HG03354 (cell line): ENCODE measurements at regions not wholly inside any gene's neighbourhood (a gene's known extent, or its start where the extent isn't known, plus 50 kb on each side); places are given as distances from the start of the nearest gene placed in this dataset.
"Not testable (repeated sequence)": the region's sequence is repeated elsewhere in the genome, so short reads cannot be mapped to it uniquely, and the experiment has no call there.

Experiments used
- ATAC-seq: cut with Tn5 transposase; IDR thresholded peaks from one replicate; pipeline ENCODE4 v1.9.1; 2021; ENCODE audit warnings: mild to moderate bottlenecking; ENCODE audit not compliant: unreplicated experiment, poor library complexity, severe bottlenecking

DNA sequence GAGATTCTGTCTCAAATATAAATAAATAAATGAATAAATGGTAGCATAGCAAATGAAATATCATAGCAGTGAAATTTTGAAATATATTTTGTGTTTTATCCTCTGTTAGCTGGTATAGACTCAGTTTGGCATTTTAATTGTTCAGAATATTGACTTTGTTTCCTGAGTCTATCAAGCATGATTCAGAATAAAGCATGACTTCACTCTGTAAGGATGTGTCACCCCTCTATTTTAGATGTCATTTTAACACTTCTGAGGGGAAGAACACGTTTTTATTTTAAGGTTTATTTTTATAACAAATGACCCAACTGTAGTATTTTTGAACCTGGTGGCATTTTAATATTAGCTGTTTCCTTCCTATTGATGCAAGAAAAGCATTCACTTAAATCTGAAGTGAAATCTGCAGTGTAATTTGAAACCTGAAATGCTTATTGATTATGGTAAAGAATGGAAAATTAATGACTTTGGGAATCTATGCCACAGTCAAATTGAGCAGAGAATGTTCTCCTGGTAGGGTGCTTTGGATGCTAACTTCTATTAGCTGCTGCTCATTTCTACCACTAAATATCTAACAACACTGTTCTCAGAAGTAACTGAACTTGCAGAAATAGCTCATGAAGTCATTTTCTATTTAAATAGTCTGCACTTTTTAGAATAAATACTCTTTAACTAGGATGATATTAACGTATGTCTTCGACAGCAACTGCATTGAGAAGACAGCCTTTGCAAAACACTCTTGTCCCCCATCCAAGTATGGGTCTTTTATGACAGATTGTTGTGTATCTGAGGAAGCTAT, 114.2 kb downstream of the SOX4 start:
- ATAC-seq = no peak

DNA sequence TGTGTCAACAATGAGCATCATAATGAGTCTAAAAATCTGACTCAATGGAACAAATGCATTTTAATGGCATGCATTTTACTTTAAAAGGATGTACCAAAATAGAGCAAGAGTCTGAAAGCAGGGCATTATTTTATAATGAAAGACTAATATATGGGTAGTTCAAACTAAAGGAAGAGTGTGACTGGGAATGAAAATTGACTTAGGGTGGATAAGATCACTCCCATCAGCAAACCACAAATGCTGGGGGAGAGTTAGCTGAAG, 114.7 kb downstream of the SOX4 start:
- ATAC-seq = no peak

DNA sequence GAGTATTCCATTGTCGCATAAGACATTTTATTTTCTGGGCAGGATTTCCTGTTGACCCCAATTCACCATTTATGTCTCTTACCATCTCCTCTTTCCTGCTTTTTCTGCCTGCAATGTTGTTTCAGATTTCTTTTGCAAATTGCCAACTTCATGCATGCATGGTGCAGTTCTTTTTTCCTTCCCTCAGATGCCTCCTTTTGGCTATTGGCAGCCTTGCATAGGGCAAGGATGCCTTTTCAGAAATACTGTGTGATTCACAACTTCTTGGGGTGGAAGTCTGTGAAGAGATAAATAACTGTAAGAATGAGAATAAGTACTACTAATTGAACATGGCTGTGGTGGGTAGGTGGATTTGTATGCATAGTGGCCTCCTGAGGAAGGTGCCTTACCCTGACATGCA, 116.7 kb downstream of the SOX4 start:
- no peak for ATAC-seq

DNA sequence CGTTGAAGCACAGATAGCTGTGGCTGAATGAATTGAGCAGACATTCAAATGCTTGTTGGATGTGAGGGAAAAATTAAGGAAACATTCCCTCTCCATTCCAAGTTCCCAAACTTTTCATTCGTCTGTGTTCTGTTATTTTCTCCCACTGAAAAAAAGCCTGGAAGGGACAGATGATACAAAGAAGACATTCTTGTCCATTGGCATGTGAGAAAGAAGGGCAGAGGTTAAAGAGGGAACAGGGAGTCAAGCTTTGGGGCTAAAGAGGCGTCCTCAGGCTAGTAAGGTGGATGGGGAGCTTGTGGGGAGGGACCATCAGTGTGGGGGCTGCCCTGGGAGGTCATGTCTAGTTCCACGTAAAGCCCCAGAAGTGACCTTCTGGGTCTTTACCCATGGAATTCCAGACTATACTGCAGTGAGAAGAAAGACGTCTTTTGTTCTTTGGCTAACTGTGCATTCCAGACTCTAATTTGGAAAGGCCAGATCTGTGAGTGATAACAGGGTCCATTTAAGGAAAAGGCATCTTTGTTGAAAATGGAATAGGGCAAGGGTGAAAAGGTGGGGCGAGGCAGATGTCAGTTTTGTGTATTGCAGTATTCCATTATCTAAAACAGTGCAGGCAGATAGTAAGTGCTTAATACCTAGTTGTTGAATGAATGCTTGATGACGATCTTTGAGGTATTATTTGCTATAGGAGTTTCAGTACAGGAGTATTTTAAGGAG, 117.5 kb downstream of the SOX4 start:
- ATAC-seq = no peak

DNA sequence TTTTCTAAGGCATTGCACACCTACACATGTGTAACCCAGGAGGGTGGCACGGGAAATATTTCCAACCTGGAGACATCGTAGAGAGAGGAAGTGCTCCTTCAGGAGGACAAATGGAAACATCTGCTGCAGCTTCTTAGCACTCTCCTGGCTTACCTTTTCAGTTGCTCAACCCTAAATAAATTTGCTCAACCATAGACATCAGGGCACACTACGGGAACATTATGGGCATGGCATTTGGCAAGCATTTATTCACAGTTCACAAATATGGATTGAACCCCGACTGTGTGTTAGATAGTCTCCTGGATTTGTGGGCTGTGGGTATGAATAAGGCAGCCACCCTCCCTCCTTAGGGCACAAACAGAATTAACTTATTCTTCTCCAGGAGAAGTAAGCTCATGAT, 118.7 kb downstream of the SOX4 start:
- ATAC-seq = no peak

DNA sequence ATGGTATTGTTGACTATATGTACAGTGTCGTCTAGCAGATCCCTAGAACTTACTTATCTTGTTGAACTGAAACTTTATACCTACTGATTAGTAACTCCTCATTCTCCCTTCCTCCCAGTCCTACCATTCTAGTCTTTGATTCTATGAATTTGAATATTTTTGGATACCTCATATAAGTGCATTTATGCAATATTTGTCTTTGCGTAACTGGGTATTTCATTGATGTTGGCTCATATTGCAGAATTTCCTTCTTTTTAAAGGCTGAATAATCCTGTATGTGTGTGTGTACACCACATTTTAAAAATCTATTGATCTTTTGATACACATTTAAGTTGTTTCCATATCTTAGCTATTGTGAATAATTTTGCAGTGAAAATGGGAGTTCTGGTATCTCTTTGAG, 119.9 kb downstream of the SOX4 start:
- no peak for ATAC-seq

DNA sequence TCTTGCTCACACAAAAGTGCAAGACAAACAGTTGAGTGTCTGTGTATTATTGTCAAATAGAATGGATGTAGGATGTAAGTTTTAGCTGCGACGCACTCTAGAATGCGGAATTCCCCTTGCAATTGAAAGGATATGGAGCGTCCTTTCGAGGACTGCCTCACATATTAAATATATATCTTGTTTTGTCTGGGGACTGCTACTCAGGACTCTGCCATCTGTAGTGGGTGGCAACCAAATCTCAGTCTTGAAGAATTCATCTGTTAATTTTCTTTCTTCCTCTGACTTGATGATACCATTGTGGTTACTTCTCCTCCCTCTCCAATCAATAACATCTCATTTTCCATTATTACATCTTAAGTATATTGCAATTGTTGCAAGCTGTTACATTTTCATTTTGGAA, 121.6 kb downstream of the SOX4 start:
- ATAC-seq = no peak

DNA sequence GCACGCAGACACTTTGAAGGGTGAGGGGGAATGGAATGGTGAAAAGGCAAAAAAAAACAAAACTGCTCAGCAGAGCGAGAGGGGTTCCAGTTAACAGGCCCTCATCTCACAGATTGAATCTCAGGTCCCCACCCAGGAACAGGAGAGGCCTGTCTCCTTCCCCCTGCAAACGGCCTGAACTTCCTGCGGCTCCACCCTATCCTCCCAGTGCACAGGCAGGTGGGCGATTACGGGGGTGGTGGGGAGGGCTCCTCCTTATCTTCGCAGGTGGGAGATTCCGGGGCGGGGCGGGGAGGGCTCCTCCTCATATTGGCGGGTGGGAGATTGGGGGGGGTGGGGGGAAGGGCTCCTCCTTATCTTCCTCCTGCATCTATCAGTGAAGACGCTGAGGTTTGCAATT, 129.0 kb downstream of the SOX4 start:
- no peak for ATAC-seq

DNA sequence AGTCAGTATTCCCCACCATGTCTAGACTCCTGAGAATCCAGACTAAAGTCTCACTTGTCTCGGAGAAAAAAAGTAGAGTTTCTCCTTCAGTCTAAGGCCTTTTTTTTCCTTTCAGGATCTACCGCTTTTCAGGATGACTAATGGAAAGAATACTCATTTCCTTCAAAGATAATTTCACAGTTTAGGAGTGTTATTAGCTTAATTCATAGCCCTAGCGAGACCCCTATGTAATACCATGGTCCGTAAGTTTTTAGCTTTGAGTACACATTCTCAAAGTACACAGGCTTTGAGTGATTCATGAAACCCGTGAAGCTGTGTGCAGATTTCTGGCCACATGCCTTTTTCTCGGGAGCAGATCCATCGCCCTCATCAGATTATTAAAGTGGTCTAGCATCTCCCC, 133.1 kb downstream of the SOX4 start:
- ATAC-seq = no peak

DNA sequence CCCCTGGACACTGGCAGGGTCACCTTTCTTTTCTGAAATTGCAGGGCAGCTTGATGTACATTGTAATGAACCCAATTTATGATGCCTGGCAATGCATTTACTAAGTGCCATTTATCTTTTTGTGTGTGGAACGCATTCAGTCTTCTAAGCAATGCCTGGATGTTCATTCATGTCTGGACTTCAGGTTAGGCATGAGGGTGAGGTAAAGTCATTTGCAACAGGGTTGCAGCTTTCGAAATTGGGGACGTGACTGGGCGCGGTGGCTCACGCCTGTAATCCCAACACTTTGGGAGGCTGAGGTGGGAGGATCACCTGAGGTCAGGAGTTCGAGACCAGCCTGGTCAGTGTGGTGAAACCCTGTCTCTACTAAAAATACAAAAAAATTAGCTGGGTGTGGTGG, 134.6 kb downstream of the SOX4 start:
- ATAC-seq = no peak

DNA sequence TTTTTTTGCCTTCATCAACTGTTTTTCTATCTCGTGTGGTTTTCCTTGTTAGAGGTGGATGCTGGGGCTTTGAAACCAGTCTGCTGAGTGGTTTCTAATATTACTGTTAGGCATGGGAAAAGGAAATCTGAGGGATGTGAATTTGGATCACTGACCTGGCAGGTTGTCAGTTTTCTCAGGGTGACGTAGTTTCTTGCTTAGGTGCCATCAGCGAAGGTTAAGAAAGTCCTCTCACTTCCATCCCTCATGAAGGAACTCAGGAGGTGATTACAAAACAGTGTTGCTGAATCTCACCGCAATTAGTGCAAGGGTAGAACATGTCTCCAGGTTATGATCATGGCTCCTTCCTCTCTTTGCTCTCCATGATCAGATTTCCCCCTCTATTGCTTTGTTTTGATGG, 135.9 kb downstream of the SOX4 start:
- no peak for ATAC-seq

DNA sequence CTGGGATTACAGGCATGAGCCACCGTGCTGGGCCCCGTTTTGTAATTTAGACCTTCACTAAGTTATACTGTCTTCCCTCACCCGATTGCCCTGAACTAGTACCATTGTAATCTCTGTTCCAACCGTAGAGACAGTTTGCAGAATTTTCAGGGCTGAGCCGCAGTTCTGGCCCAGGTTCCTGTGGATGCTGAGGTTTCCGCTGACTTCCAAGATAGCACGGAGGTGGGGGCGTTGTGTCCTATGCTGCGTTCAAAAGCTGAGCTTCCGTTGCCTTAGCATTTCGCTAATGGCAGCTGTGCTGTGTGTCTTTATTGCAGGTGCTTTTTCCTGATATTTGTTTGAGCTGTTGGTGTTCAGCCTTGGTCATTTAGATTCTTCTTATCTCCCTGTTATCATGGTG, 137.0 kb downstream of the SOX4 start:
- ATAC-seq = no peak

DNA sequence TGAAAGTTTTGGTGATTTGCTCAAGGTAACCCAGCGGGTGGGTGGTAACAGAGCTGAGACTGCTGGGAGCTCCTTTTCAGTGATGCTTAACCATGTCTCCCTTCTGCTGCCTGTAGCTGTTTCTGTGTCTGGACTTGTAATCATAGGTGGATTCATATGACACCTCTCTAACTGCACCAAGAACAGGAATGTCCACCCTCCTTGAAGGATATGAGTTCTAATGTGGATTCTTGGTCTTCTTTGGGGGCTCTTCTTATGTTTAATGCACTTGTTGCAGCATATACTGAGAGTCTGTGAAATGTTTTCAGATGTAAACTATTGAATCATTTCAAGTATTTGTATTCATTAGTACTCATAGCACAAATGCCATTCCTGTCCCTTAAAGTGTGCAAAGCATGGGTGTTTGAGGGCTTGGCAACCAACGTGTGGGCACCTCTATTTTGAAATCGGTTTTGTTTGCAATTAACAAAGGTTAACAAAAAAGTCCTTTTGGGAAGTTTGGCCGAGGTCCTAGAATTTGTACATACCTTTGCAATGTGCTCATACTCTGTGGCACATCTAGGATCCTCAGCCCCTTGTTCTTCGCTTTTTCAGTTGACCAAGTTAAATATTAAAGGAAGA, 138.0 kb downstream of the SOX4 start:
- no peak for ATAC-seq

DNA sequence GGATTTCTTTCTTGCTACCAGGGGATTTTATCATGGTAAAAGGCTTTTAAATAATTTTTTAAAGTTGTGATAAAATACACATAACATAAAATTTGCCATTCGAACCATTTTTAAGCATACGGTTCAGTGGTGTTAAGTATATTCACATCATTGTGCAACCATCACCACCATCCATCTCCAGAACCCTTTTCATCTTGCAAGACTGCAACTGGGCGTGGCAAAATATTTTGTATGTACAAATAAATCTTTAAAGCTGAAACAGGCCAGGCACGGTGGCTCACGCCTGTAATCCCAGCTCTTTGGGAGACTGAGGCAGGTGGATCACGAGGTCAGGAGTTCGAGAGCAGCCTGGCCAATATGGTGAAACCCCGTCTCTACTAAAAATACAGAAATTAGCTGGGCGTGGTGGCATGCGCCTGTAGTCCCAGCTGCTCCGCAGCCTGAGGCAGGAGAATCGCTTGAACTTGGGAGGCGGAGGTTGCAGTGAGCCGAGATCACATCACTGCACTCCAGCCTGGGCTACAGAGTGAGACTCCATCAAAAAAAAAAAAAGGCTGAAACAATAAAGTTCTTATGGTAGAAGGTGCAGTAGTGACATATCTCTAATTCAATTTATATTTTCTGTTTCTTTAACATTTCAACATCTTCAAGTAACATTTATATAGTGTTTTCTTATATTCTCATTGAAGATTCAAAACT, 138.6 kb downstream of the SOX4 start:
- ATAC-seq = not testable (repeated sequence)

DNA sequence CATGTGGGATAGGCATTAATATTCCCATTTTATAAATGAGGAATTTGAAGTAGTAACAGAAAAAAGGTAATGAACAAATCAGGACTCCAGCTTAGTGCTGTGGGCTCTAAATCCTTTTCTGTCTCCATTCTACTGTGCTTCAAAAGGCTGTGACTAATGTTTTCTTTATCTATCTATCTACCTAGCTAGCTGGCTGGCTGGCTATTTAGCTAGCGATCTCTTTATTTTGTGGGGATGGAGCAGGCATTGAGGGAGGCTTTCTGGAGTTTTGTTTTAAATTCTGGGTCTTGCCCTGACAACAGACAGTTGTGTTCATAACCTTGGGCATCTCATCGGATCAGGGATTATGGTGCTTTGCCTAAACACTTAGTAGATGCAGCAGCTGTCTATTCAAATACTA, 139.2 kb downstream of the SOX4 start:
- no peak for ATAC-seq

DNA sequence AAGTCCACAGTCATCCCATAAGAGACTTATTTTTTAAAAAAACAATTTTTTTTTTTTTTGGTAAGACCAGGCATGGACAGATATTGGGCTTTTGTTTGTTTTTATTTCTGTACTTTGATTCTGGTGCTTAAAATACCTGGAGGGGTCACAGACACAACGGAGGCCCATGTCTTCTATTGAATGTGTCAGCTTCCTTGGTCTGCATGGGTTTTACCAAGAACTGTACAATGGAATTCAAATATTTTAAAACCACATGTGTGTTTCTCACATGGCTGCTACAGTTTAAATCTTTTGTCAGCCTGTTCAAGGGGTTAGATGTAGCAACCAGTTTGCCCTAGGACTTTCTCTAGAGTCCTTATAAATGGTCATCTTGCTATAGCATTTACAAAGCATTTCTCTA, 139.8 kb downstream of the SOX4 start:
- ATAC-seq = no peak

DNA sequence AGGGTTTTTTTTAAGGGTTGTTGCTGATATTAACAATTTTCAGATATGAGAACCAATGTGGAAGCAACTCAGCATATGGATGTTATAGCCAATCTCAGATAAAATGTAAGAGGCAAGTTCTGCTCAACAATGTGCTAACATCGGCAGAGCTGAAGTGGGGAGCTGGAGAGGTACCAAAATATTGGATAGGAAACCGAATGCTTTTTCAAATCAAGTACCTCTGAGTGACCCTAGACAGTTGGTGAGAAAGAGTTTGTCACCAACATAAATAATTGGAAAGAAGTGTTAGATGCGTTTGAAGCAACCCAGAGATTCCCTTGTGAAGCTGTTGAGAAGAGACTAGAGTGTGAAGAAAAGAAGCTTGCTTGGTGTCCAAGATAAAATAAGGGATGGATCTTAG, 140.7 kb downstream of the SOX4 start:
- no peak for ATAC-seq

DNA sequence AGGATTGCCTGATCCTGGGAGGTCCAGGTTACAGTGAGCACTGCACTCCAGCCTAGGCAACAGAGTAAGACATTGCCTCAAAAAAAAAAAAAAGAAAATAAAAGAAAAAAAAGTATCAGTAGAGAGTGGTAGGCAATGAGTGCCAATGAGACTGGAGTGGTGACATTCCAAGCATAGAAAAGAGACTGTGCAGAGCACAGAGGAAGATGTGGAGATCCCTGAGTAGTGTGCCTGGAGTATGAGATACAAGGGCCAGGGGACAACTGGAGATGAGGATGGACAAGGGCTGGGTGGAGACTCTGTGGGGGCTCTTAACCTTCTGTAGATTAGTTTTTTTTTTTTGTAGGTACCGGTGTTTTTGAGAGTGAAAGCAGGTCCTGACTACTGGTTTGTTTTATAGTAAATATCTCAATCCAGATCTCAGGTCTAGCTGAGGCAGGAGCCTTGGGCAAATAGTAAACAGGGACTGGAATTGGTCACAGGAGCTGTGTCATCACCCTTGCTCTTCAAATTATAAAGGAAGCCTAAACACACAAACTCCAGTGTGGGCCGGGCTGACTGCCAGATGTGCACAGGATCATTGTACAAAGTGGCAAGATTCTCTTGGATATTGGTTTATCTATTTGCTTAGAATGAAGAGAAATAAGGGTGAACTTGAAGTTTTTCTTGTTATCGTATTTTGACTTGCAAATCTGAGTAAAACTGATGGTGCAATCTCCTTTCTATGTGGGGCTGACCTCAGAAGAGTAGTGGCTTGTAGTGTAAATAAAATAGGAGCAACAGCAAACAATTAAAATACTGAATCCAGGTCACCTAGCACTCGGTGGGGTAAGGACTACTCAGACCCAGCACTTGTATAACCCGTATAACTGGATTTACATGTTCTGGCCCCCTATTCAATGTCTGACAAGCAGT, 144.9 kb downstream of the SOX4 start:
- ATAC-seq = no peak

DNA sequence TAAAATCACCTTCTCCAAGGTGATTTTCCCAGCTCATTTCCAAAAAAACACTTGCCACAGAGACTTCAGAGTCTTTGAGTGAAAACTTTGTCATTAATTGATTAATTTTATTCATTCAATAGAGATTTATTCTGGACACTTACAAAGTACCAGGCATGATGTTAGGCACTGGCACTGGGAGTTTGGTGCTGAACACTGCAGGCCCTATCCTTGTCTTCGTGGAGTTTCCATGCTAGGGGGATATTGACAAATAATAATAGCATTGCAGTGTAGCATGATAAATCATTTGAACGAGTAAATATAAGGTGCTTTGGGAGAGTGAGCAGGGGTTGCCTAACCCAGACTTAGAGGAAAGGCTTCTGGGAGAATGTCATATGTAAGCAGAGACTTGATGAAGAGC, 145.7 kb downstream of the SOX4 start:
- no peak for ATAC-seq

DNA sequence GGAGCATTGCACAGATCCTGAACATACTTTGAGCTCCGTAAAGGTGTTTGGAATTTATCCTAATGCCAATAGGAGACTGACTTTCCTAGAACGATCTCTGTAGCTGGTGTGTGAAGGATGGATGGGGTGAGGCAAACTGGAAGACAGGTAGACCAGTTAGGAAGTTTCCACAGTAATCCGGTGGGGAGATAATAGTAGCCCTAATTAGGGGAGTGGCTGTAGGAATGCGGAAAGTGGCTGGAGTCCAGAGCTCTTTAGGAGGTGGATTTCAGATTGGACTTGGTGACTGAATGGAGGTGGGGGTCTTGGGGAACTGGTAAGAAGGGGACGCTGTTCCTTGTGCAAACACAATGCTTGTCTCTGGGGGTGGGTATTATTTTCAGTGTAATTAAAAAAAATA, 146.3 kb downstream of the SOX4 start:
- no peak for ATAC-seq
